Esophagus squamous epithelium (tissue), 4 donors: ENCODE measurements at regions not wholly inside any gene's neighbourhood (a gene's known extent, or its start where the extent isn't known, plus 50 kb on each side); places are given as distances from the start of the nearest gene placed in this dataset.

Experiments used
- CTCF ChIP-seq, 6 experiments: fragments of 450-650 bp in 4 of 6; fragments of 200-600 bp in 2 of 6; sonication (generic) in 2 of 6; IDR thresholded peaks; one replicate each; pipeline ENCODE4 v1.5.1; 2016 to 2019; ENCODE audit warnings: antibody characterized with exemption in 6 of 6, mild to moderate bottlenecking in 4 of 6, moderate library complexity in 4 of 6
- POLR2A ChIP-seq, 4 donors: fragments of 450-650 bp; IDR thresholded peaks; one replicate each; pipeline ENCODE4 v1.6.1; 2017; ENCODE audit warnings: antibody characterized with exemption in 4 of 4, mild to moderate bottlenecking in 4 of 4, moderate library complexity in 3 of 4

- TF ChIP-seq CTCF (IDR thresholded peaks at IDR 0.05) = no peak
- no peak for TF ChIP-seq POLR2A (IDR thresholded peaks at IDR 0.05)
These were observed 1715.2 kb upstream of the TENM3 start for GRCh38 chr4:180528003-180528402.
